GM19240 (cell line): ENCODE measurements at regions not wholly inside any gene's neighbourhood (a gene's known extent, or its start where the extent isn't known, plus 50 kb on each side); places are given as distances from the start of the nearest gene placed in this dataset.

Source experiments
- DNase-seq: peaks from one replicate; pipeline ENCODE4 v3.0.0; 2011; ENCODE audit warnings: low spot score; ENCODE audit not compliant: insufficient read length

- no peak for DNase-seq
Observed at GRCh38 chr9:121550041-121550440, 50.4 kb upstream of the GGTA1 start.

- DNase-seq = peak; percentile 70
Observed at GRCh38 chr9:121550569-121551512, 51.2 kb upstream of the GGTA1 start.

- no peak for DNase-seq
Observed at GRCh38 chr9:121551985-121552753, 52.5 kb upstream of the GGTA1 start.

GRCh38 chr9:121556082-121556481, 56.4 kb upstream of the GGTA1 start:
- no peak for DNase-seq

DNA sequence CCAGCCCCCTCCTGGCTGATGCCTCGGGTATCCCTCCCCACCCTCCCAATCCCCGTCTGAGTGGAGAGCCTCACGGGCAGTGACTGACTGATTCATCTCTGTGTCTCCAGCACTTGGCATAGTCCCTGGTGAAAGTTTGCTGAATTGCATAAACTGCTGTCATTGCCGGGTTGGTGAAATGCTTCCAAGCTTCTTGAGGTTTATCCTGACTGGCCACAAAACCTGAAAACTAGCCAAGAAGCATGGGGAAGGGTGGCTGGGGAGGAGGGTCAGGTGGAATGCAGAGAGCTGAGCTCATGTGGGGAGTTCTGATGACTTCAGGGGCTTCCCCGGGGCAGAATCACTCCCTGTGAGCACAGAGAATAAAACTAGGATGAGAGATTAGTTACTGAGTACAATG, 56.9 kb upstream of the GGTA1 start:
- no peak for DNase-seq

DNA sequence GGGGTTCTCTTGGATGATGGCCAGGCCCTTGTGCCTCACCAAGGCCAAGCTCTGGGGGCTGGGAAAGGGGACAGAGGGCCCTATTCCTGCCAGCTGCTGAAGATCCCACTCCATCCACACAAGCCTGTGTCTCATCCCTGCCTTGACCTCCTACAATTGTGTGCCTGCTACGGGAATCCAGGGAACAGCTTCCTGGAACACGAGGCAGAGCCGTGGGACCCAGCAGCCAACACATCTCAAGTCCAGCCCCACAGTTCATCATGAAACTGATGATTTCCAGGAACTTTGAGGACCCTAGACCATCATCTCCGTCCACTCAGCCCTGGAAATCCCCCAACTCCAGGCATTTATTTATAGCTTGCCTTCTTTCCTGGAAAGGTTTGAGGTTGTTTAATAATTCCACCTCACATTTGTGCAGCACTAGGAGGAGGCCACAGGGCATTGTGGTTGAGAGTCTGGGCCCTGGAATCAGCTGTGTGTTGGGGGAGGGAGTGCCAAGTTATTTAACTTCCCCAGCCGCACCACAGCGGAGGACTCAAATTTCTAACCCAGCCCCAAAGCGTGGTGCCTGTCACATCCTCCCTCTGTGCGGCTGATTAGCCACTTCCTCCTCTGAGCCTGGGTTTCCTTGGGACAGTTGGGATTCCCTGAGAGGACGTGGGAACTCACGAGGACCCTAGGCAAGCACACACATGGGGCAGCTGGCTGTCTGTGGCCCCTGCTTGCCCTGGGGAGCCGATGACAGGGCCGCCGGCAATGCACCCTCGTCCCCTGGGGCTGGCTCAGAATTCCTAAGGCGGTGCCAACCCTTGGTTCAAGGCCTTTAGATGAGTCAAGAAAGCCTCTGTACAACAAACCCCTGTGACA, 58.2 kb upstream of the GGTA1 start:
- peak; percentile 19 for DNase-seq

DNA sequence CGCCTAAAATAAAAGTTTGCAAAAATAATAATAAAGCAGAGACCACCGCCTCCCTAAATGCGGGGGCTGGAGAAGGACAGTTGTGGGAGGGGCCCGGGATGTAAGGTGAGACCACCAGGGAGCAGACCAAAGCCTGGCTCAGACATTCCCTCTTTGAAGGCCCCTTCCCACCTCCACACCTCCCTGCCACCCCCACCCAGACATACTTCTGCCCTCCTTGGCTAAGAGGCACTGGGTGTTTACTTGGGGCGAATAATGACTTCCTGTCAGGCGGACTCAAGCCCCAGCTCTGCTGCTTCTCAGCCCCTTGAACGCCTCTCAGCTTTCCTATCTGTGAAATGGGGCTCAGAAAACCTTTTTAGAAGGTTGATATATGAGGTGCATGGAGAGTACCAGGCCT, 58.8 kb upstream of the GGTA1 start:
- no peak for DNase-seq

DNA sequence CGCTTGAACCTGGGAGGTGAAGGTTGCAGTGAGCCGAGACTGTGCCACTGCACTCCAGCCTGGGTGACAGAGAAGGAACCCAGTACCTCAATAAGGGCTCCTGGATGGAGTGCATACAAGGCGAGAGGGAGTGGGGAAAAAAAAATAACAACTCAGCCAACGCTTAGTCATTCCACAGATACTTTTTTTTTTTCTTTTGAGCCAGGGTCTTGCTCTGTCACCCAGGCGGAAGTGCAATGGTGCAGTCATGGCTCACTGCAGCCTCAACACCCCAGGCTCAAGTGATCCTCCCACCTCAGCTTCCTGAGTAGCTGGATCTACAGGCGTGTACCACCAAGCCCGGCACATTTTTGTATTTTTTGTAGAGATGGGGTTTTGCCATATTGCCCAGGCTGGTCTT, 59.5 kb upstream of the GGTA1 start:
- no peak for DNase-seq

DNA sequence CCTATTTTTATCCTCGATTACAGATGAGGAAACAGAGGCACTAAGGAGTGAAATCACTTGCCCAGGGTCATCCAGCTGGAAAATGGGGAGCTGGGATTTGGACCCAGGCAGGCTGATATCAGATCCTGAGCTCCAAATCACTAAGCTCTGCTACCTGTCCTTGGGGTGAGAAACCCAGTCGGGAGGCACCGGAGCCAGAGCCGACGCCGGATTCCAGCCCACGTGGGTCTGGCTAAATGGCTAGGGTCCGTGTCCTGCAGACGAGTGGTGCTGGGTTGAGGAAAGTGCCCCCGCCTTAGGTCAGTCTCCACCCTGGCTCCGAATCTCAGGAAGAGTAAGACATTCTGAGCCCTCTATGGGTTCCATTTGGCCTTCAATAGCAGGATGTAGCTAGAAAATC, 61.3 kb upstream of the GGTA1 start:
- DNase-seq = no peak

- DNase-seq = no peak
Observed at GRCh38 chr9:121561385-121562222, 62.0 kb upstream of the GGTA1 start.

- no peak for DNase-seq
Observed at GRCh38 chr9:121562301-121562700, 62.7 kb upstream of the GGTA1 start.

- DNase-seq = no peak
Observed at GRCh38 chr9:121563425-121563824, 63.8 kb upstream of the GGTA1 start.

DNA sequence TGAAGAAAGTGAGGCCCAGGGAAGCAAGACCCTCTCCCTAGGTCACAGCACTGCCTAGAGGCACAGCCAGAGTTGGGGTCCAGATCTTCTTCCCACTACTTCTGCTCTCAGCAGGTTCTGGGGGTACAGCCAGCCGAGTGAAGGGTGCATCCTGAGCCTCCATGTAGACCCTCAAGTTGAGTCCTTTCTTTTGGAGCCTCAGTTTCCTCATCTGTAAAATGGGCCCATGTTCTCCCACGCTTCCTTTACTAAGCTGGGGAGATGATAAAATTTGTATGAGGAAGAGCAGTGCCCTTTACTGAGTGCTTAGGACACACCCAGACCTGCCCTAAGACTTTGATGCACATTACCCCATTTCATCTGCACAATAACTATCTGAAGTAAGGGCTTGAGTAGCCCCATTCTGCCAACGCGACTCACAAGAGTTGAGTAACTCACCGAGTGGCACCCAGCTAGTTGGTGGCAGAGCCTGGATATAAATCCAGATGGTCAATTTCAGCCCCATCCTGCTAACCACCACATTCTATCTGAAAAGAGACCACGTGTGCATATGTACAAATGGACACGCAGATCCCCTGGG, 64.3 kb upstream of the GGTA1 start:
- no peak for DNase-seq

GRCh38 chr9:121564504-121565260, 65.0 kb upstream of the GGTA1 start:
- DNase-seq = no peak

DNA sequence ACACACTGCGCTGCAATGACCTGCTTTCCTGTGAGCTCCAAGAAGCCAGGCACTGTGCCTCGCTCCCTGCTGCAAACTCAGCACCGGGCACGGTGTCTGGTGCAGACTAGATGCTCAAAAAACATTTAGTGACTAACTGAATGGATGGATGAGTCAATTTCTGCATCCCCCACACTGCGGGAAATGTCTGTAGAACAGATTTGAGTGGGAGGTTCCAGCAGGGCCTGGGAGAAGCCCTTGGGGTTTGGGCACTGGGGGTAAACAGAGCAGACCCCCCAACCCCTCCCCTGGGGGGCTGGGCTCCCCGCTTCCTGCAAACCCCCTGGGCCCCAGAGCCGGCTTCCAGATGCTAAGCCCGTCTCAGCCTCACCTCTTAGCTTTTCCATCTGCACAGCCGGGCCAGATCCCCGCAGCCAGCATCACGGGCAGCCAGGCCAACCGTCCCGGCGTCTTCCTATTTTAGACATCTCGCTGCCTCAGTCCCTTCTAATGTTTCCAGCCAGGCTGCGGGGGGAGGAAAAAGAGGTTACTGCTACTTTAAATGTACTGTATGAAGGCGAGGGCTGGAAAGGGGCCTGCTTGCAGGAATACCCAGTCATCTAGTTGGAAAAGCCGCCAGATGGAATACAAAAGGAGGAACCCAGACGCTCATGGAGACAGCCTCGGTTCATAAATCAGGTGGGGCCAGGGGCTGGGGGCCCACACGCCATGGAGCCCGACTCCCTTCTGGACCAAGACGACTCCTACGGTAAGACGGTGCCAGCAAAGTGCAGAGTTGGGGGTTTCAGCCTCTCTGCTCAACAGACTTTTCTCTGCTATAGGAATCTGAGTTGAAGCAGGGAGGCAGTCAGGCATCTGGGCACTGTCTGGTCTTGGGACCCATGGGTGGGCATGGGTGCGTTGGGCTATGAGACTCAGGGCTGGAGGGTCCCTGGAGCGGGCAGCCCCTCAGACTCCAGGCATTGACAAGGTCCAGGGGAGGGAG, 67.1 kb upstream of the GGTA1 start:
- DNase-seq = no peak

DNA sequence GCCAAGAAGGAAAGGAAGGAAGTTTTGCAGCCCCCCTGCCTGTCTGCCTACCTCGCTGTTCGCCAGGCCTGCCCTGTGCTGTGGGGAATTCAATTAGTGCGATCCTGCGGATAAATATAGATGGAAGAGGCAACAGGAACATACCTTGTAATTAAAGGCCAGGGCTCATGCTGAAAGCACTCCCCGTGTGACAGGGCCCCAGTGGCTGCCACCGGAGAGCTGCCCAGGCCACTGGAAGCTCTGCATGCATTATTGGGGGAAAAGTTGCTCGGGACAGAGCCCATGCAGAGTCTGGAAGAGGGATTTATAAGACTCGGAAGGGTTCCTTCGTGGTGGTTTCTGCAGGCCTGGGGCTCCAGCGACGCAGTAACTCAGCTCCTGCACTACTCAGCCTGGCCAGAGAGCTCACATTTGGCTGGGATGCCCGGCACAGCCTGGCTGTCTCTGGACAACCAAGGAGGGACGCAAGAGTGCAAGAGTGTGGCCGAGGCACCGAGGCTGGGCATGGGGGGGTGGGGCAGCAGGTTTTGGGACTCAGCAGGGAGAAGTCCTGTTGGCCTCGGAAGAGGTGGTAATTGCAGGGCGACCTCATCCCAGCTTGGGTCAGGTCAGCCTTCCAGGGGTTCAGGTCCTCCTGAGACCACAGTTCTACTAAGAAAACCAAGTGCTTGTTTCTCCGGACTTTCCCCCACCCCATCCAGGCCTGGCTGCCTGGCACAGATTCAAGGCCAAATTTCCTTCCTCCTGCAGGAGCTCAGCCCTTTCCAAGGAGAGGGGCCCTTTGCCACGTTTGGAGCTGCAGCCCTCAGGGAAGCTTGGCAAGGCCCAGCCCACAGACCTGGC, 68.1 kb upstream of the GGTA1 start:
- no peak for DNase-seq
